DOHH2 (cell line): ENCODE measurements at regions not wholly inside any gene's neighbourhood (a gene's known extent, or its start where the extent isn't known, plus 50 kb on each side); places are given as distances from the start of the nearest gene placed in this dataset.

Source experiments
- H3F3A ChIP-seq: fragments of 200-600 bp; sonication (generic), shearing (Covaris generic); 2 replicates; pipeline ENCODE4 v1.6.0; 2016; ENCODE audit warnings: antibody characterized with exemption, mild to moderate bottlenecking; ENCODE audit not compliant: control insufficient read depth, insufficient read depth
- H3K27ac ChIP-seq: fragments of 200-600 bp; sonication (generic); 2 replicates; pipeline ENCODE4 v1.5.1; 2014; ENCODE audit warnings: low read depth, mild to moderate bottlenecking, low read length, moderate library complexity
- H3K27me3 ChIP-seq: fragments of 200-600 bp; sonication (generic); 2 replicates; pipeline ENCODE4 v1.6.1; 2014; ENCODE audit warnings: mild to moderate bottlenecking, low read length, mixed read lengths; ENCODE audit not compliant: control insufficient read depth
- H3K36me3 ChIP-seq: fragments of 200-600 bp; sonication (generic); 2 replicates; pipeline ENCODE4 v1.6.1; 2014; ENCODE audit warnings: mild to moderate bottlenecking, low read length, moderate library complexity, mixed read lengths; ENCODE audit not compliant: control insufficient read depth
- H3K4me1 ChIP-seq: fragments of 200-600 bp; sonication (generic); 2 replicates; pipeline ENCODE4 v1.6.1; 2014; ENCODE audit warnings: mild to moderate bottlenecking, low read length, mixed read lengths; ENCODE audit not compliant: control insufficient read depth
- H3K4me2 ChIP-seq: fragments of 200-600 bp; sonication (generic); 2 replicates; pipeline ENCODE4 v1.6.0; 2014; ENCODE audit warnings: mild to moderate bottlenecking, low read length, moderate library complexity
- H3K4me3 ChIP-seq: fragments of 200-600 bp; sonication (generic); 2 replicates; pipeline ENCODE4 v1.5.1; 2014; ENCODE audit warnings: mild to moderate bottlenecking, low read length, mixed read lengths
- H3K79me2 ChIP-seq: fragments of 200-600 bp; sonication (generic); 2 replicates; pipeline ENCODE4 v1.6.1; 2014; ENCODE audit warnings: mild to moderate bottlenecking, low read length, mixed read lengths; ENCODE audit not compliant: control insufficient read depth
- H3K9me2 ChIP-seq: fragments of 200-600 bp; sonication (generic); replicated peaks from 2 replicates; pipeline ENCODE4 v1.6.1; 2014; ENCODE audit warnings: mild to moderate bottlenecking, low read length, mixed read lengths; ENCODE audit not compliant: control insufficient read depth
- H3K9me3 ChIP-seq: fragments of 200-600 bp; sonication (generic); 2 replicates; pipeline ENCODE4 v1.6.1; 2014; ENCODE audit warnings: antibody characterized with exemption, low read length, mixed read lengths; ENCODE audit not compliant: control insufficient read depth, insufficient read depth
- H4K20me1 ChIP-seq: fragments of 200-600 bp; sonication (generic); 2 replicates; pipeline ENCODE4 v1.6.0; 2014; ENCODE audit warnings: low read depth, mild to moderate bottlenecking, antibody characterized with exemption, low read length, moderate library complexity; ENCODE audit not compliant: control insufficient read depth, insufficient read depth
- CTCF ChIP-seq: fragments of 200-600 bp; sonication (generic); IDR thresholded peaks from one replicate; pipeline ENCODE4 v1.5.1; 2014; ENCODE audit warnings: antibody characterized with exemption, mild to moderate bottlenecking, low read depth, low read length; ENCODE audit not compliant: poor library complexity, severe bottlenecking
- EZH2phosphoT487 ChIP-seq: fragments of 200-600 bp; sonication (generic); IDR thresholded peaks from 2 replicates; pipeline ENCODE4 v1.6.1; 2017; ENCODE audit warnings: borderline replicate concordance, mild to moderate bottlenecking, antibody characterized with exemption, low read length, moderate library complexity, mixed read lengths

GRCh38 chr12:76702946-76703345 is 61.0 kb upstream of the ZDHHC17 start:
- TF ChIP-seq CTCF (no peak), EZH2phosphoT487 (no peak)
- H3F3A ChIP-seq: peaks cover 3% of the 10 kb centered on the region; the same call in 1 of the 2 replicates
- H3K27me3 ChIP-seq: no peaks in the 10 kb centered on the region
- H3K4me3 ChIP-seq: no peak overlapping the region
- H3K9me2 ChIP-seq: no peaks in the 10 kb centered on the region
- no peaks in the 10 kb centered on the region for H3K79me2 ChIP-seq
- no peak overlapping the region for H3K4me2 ChIP-seq
- H3K9me3 ChIP-seq: no peaks in the 10 kb centered on the region
- H3K36me3 ChIP-seq: no peaks in the 10 kb centered on the region
- H3K4me1 ChIP-seq: peaks cover 20% of the 10 kb centered on the region
- H3K27ac ChIP-seq: no peak overlapping the region
- H4K20me1 ChIP-seq: no peaks in the 10 kb centered on the region

- H3K4me3 ChIP-seq: no peak overlapping the region
- no peak overlapping the region for H3K4me2 ChIP-seq
- H3K79me2 ChIP-seq: no peaks in the 10 kb centered on the region
- H4K20me1 ChIP-seq: no peaks in the 10 kb centered on the region
- no peak overlapping the region for H3K27ac ChIP-seq
- H3K9me3 ChIP-seq: no peaks in the 10 kb centered on the region
- H3F3A ChIP-seq: peaks cover 3% of the 10 kb centered on the region; the same call in 1 of the 2 replicates
- peaks cover 20% of the 10 kb centered on the region for H3K4me1 ChIP-seq
- no peaks in the 10 kb centered on the region for H3K9me2 ChIP-seq
- H3K27me3 ChIP-seq: no peaks in the 10 kb centered on the region
- no peak for TF ChIP-seq CTCF
- TF ChIP-seq EZH2phosphoT487: no peak
- H3K36me3 ChIP-seq: no peaks in the 10 kb centered on the region
Observed at GRCh38 chr12:76704693-76705092, 59.2 kb upstream of the ZDHHC17 start.

- no peaks in the 10 kb centered on the region for H3K79me2 ChIP-seq
- H3K27me3 ChIP-seq: no peaks in the 10 kb centered on the region
- no peak overlapping the region for H3K4me3 ChIP-seq
- no peaks in the 10 kb centered on the region for H4K20me1 ChIP-seq
- peaks cover 3% of the 10 kb centered on the region; the same call in 1 of the 2 replicates for H3F3A ChIP-seq
- H3K9me2 ChIP-seq: no peaks in the 10 kb centered on the region
- H3K4me2 ChIP-seq: no peak overlapping the region
- TF ChIP-seq EZH2phosphoT487: no peak
- no peak for TF ChIP-seq CTCF
- H3K9me3 ChIP-seq: no peaks in the 10 kb centered on the region
- peaks cover 20% of the 10 kb centered on the region for H3K4me1 ChIP-seq
- H3K36me3 ChIP-seq: no peaks in the 10 kb centered on the region
- H3K27ac ChIP-seq: no peak overlapping the region
Observed at GRCh38 chr12:76706101-76706500, 57.8 kb upstream of the ZDHHC17 start.
